HG02885 (cell line): ENCODE measurements at regions not wholly inside any gene's neighbourhood (a gene's known extent, or its start where the extent isn't known, plus 50 kb on each side); places are given as distances from the start of the nearest gene placed in this dataset.
"Not testable (repeated sequence)": the region's sequence is repeated elsewhere in the genome, so short reads cannot be mapped to it uniquely, and the experiment has no call there.

Source experiments
- ATAC-seq: cut with Tn5 transposase; IDR thresholded peaks from one replicate; pipeline ENCODE4 v1.9.1; 2021; ENCODE audit warnings: mild to moderate bottlenecking; ENCODE audit not compliant: unreplicated experiment, poor library complexity

DNA sequence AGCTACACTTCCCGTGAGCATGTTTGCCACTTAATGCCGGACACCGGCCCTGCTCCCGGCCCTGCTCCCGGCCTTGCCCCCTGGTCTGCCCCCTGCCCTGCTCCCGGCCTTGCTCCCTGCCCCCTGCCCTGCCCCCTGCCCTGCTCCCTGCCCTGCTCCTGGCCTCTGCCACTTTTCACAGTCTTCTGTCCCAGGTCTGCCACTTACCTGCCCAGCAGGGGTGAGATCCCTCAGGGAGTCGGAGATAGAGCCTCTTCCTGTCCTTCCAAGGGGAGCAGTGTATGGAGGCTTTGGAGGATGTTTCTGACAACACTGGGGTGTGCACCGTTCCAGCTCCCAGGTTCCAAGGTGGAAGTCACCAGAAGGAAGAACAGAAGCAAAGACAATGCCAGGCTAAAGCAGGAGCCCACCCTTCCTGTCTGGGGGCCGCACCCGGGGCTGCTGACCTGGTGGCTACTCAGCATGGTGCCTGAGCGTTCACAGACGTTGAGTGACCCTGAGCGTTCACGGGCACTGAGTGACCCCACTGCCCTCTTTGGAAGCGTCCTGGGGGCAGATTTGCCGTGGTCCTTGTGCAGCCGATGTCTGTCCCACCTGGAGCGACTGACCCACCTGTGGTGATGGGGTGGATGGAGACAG, 199.8 kb downstream of the DLL1 start:
- no peak for ATAC-seq

DNA sequence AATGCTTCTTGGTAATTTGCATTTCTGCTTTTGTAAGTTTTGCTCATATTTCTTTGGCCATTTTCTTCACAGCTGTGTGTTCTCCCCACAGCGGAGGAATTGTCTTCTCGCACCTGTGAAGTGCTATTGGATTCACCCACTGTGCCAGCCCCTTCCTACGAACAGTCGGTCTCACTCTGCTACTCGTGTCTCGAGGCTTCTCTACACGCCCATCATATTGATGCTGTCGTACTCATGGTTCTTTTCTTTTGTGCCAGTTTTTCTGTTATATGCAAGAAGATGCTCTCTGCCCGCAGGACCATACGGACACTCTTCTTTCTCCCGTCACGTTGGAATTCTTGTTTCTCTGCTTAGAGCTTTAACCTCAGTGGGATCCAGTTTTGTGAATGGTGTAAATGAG, 200.3 kb downstream of the DLL1 start:
- ATAC-seq: no peak

DNA sequence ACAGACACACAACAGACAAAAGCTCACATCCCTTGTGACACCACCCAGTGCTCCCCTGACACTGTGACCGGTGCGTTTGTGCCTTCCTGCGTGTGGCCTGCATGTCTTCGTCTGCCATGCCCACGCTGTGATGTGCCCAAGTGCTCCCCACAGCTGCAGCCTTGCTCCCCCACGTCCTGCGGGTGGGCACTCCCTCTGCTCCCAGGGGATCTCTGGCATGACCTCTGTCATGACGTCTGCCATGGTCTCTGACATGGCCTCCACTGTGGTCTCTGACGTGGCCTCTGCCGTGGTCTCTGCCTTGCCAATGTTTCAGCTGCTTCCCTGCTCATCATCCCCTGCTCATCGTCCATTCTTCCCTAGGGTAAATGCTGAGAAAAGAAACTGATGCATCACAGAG, 200.9 kb downstream of the DLL1 start:
- peak; percentile 13 for ATAC-seq

DNA sequence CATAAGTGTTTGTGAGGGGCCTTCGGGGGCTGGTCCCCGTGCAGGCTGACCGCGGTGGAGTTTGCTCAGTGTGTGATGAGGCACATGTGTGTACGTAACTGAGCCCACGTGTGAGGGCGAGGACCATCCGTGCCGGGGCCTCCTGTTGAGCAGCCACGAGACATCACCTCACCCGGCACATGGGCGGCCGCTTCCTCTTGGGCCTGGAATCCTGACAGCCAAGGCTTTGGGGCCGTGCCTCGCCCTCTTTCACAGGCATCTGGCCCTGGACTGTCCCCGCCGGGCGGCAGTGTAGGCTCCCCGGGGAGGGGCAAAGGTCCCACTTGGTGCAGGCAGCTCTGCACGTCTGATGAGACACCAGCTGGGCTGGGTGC, 202.3 kb downstream of the DLL1 start:
- ATAC-seq: peak; percentile 7

DNA sequence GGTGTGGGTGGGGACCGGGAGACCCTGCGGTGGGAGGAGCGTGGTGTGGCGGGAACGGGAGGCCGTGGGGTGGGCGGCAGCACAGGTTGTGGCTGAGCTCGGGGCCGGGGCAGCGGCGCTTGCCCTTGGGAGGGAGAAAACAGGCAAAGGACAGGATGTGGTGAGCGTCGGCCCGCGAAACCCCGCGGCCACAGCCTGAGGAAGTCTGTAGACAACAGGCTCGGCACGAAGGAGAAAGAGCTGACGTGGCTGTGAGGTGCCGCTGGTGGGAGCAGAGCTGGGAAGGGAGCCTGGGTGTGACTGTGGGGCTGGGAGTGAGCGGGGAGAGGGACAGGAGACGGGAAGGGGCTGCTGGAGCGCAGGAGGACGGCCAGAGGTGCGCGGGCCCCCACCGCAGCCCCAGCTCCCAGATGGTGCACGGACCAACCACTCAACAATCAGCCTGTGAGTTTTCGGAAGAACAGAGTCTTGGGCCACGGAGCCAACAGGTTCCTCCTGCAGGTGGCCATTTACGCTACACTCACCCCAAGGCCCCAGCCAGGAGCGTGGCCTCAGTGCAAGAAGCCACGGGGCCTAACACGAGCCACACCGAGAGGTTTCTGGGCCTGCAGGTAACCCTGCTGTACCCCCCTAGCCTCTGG, 202.8 kb downstream of the DLL1 start:
- ATAC-seq: peak; percentile 73

DNA sequence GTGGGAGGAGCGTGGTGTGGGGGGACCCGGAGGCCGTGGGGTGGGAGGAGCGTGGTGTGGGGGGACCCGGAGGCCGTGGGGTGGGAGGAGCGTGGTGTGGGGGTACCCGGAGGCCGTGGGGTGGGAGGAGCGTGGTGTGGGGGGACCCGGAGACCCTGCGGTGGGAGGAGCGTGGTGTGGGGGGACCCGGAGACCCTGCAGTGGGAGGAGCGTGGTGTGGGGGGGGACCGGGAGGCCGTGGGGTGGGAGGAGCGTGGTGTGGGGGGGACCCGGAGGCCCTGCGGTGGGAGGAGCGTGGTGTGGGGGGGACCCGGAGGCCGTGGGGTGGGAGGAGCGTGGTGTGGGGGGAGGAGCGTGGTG, 203.5 kb downstream of the DLL1 start:
- not testable (repeated sequence) for ATAC-seq

DNA sequence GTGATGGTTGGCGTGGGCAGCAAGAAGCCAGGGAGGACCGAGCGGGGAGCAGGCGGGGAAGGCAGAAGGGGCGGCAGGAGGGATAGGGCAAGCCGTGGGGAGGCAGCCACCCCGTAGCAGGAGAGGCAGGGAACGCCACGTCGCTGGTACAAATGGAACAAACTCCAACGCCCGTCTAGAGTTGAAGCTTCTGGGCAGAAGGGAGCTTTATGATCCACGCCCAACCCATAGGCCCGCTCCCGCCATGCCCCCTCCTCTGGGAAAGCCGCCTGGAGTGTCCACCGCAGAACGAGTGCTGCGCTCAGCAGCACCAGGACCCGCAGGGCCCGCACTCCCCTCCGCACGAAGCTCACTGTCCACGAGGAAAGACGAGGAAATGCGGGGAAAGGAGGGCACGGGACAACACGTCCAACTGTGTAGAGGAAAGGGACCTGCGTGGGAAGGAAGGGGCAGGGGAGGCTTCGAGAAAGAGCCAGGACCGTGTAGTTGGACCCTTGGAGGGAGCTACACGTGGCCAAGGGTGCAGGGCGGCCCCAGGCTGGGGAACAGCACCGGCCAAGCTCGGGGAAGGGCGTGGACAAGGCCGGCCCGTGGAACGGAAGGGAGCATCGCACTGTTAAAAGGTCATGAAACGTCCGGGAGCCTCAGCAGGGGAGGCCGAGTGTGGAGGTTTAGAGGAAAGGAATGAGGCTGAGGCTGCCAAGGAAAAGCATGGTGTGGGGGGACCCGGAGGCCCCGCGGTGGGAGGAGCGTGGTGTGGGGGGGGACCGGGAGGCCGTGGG, 204.0 kb downstream of the DLL1 start:
- no peak for ATAC-seq

DNA sequence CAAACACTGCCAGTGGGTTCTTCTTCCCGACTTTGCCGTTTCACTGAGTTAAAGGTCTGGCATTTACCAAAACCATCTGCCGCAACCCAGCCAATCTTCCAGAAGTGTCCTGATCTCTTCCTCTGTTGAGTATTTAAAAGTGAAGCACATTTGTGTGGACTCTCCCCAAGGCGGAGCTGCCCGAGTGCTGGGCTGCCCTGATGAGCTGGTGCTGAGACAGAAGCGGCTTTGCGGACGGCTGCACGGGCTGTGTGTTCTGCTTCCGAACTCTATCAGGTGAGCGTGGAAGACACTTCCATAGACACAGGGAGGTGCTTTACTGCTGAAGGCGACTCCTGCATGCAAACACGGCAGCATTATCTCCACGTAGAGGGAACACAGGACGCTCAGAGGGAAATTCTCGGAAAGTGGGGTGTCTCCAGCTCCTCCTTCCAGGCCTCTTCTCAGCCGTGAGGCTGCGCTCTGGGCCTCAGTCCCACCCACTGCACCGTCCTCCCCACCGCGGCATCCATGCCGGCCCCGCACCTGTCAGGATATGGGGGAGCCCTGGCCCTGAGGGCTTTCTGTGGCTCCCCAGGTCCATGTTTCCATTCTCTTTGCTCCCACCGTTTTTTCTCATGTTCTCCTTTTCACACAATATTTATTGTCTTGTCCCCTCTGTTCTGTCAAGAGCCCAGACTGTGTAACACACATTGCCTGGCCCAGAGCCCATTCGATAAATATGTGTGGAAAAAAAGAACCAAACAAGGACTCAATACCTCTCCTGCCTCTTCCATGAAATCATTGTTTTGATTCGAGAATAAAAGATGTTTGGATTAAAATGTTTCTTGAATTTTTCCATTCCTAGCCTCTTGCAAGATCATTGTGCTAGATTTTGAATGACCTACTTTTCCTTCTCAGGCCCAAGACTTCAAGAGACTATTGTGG, 205.1 kb downstream of the DLL1 start:
- ATAC-seq: no peak

DNA sequence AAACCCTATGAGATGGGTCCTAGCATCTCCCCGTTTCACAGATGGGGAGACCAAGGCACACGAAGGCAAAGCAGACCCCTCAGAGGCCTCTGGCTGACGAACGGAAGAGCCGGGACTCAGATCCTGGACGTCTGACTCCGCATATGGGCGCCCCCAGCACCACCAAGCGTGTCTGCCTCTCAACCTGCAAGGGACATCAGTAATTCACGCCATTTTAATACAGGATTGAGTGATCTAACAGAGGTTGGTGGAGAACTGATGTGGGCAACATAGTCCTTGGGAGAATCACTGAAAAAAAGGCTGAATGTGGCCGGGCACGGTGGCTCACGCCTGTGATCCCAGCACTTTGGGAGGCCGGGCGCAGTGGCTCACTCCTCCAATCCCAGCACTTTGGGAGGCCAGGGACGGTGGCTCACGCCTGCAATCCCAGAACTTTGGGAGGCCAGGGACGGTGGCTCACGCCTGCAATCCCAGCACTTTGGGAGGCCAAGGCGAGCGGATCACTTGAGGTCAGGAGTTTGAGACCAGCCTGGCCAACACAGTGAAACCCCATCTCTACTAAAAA, 206.6 kb downstream of the DLL1 start:
- no peak for ATAC-seq

DNA sequence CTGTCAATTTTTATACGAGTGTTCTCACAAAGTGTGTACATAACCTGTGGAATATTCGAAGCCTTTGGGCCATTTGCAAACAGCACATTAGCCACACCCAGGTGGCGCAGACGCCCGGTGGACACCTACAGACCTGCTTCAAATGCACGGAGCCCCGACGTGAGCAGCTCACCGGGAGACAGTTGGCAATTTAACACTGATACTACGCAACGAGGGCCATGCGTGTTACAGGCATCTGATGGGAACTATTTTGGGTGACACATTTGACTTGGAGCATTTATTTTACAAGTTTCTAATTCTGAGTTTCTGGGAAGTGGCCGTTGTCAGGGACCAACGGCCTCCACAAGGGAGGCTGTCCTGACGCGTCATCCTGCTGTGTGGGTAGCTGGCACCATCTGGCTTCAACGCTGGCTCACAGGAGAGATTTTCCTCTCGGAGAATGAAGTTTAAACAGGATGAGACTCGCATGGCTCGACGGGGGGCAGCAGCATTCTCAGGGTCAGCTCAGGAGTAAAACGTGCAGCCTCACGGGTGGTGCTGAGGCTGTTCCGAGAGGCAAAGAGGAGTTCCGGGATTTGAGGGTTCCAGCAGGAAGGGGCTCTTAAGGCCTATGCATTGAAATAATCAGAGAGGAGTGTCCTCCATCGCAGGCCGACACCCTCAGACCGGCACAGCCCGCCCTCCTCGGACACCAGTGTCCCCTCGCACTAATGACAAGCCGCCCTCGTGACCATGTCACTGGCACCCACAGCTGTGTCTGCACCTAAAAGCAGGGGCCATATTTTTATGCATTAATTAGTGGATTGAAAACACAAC, 207.4 kb downstream of the DLL1 start:
- ATAC-seq: no peak

DNA sequence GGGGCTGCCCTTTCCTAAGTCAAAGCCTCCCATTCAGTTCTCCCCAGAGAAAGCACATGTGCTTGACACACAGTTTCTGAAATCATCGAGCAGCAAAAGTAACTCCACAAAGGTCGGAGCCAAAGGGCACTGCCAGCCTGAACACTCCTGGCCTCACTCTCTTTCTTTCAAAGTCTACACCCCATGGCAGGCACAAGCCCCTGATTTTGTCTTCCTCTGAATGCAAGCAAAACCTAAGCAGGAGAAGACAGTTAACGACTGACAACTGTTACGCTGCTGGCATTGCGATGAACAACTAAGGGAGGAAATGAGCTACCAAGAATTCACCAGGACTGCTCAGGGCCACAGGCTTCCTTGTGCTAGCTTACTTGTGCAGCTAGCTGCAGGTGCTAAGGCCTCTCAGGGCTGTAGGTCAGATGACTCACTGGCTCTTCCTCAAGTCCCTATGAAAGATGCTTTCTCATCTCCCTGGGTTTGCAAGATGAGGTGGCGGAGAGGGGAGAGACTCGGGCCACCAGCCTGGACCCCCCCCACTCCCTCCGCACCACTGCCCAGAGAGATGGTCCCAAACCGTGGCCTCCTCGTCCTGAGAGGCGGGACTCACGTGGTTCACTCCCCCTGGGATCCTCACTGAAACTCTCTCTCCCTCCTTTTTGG, 208.2 kb downstream of the DLL1 start:
- no peak for ATAC-seq

DNA sequence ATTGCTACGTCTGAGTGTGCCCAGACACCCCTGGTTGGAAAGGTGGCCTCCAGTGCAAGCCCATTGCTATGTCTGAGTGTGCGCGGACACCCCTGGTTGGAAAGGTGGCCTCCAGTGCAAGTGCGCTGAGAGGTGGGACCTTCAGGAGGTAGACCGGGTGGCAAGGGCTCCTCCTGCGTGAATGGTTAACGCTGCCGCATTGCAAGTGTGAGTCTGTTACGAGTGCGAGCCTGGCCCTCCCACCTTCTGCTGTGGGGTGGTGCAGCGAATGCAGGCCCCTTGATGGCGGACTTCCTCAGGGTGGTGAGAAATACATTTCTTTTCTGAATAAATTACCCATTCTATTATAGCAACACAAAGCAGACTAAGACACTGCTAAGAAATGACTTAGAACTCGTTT, 208.8 kb downstream of the DLL1 start:
- ATAC-seq: no peak

DNA sequence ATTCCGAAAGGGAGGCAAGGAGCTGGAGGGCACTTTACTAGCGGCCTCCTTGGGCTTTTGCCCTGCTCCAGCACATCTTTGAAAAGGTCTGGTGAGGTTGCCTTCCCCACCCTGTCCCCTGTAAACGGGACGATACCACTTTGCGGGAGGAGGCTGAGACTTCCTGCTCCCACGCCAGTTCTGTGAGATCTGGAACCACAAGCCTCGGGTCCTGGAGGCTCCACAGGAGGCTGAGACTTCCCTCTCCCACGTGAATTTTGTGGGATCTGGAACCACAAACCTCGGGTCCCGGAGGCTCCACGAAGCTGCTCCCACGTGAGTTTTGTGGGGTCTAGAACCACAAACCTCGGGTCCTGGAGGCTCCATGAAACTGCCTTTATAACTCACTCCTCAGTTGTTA, 209.3 kb downstream of the DLL1 start:
- no peak for ATAC-seq

DNA sequence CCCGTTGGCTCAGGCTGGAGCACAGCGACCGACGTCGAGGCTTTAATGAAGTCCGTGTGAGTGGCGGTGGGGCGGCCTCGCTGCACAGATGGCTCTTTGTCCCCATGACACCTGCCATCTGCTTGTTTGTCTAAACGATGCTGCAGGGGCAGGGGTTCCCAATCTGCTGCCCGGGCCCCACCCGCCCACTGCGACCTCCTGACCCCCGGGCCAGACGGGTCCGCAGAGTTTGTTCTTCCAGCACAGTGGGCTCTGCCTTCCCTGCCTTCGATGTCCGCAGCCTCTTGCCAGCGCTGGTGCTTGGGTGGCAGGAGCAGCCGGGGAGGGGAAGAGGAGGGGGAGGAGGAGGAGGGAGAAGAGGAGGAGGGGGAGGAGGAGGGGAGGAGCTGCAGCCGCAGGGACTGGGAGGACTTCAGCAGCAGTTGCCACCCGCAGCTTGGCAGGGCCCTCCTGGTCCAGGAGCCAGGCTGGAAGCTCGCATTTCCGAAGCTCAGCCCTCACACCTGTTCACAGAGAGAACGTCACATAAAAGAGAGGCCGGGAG, 210.0 kb downstream of the DLL1 start:
- no peak for ATAC-seq

DNA sequence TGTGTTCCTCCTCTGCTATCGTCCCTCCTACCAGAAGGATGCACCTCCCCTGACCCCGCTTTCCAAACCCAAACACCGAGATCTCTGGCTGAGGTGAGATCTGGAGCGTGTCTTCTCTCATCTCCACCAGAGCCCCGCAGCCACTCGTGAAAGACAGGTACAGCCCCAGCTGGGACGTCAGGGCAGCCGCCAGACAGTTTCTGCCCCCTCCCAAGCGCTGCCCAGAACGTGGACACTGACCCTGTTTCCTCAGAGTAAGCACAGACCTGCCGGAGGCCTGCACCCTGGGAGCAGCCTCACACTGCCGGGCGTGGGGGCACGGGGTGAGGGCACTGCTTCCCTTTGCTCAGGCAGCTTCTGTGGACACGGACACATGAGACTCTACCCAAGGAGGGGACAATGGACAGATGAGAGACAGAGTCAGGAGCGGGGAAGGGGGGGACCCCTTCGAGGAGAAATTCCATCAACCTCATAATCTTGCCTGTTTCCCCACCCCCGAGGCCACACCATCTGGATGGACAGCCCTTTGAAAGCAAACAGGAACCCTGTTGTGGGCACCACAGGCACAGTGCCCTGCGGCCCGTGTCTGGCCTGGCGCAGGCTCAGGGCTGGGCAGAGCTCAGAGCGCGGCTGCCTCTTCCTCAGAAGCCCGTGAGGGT, 210.6 kb downstream of the DLL1 start:
- no peak for ATAC-seq

DNA sequence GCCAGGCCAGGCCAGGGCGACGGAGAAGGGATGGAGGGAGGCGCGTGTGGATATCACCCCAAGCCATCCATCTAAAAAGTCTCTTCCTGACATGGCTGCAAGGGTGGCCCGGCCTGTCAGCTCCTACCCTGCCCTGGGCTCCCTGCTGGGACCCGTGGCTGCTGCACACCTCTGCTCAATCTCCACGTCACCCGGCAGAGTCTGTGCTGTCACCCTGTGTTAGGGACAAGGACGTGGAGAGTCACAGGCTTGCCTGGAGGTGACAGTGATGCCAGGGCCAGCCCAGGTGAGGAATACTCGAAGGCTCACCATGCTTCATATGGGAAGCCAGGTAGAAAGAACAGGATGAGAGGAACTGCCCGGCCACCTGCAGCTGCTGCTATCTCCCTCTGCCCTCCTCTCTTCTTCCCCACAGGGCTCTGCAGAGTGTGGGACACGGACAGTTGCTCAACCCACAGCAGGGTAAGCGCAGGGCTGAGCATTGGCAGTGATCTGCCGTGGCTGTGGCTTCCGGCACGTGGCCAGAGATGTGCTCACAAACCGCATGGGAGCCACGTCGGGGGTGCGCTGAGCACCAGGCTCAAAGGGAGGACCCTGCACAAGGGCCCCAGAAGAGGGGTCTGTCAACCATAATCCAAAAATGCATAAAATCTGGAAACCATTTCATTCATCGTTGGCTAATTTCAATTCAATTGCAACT, 214.3 kb downstream of the DLL1 start:
- no peak for ATAC-seq

DNA sequence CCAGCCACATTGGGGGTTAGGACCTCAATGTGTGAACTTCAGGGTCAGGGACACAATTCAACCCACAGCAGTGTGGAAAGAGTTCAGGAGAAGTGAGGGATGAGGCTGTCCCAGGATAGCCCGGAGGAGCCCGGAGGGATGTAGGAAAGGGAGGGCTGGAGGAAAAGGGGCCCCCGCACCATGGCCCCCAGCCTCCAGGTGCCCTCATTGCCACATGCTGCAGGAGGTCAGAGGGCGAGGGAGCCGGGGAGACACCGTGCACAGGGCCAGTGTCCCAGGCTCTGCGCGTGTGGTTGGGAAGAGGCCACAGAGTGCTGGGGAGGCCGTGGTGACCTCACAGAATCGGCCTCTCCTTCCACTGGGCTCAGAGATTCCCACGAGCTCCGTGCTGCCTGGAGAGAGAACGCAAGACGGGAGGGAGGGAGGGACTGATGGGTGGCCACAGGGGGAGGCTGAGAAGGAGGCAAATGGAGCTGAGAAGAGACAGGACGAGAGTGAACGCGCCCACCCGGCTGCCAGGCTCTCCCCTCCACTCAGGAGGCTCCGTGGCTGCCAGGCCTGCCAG, 215.1 kb downstream of the DLL1 start:
- ATAC-seq: no peak
